SW 1271 (cell line): ENCODE measurements at regions not wholly inside any gene's neighbourhood (a gene's known extent, or its start where the extent isn't known, plus 50 kb on each side); places are given as distances from the start of the nearest gene placed in this dataset.
"Not testable (repeated sequence)": the region's sequence is repeated elsewhere in the genome, so short reads cannot be mapped to it uniquely, and the experiment has no call there.

ENCODE experiments used
- DNase-seq, 2 experiments: peaks; one replicate each; lab custom pipeline; 2025; lab: John Stamatoyannopoulos, UW

DNA sequence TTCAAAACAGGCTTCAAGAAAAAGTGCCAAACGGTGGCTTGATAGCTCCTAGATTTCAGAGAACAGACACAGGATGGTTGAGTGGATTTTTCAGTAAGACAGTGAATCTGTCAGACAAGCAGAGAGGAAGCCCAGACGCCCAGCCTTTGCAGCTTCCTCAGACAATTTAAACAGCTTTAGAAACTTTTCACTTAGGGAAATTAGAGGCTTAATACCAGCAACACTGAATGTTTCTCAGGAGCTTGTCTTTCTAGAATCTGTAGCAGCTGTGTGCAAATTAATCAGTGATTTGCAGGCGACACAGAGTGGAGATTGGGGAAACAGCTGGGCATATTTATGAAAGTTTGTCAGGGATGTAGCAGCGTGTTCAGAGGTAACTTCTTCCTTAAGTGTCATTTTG lies 362.1 kb downstream of the GALC start:
- DNase-seq = no peak

DNA sequence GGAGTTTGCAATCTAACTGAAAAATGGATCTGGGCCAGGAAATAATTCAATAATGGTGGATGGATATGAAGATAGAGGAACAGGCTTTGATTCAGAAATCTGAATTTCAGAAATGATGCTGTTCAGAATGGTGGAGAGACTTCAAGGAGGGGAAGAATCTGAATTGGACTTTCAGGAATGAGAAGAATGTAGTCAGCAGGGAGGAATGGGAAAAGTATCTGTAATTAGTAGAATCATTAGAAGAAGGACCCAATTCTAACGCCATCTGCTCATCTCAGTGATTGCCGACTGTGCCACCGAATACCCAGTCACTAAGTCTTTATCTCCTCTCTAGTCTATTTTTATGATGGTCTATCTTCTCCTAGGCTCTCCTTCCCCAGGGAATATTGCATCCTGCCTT lies 363.2 kb downstream of the GALC start:
- DNase-seq = no peak

DNA sequence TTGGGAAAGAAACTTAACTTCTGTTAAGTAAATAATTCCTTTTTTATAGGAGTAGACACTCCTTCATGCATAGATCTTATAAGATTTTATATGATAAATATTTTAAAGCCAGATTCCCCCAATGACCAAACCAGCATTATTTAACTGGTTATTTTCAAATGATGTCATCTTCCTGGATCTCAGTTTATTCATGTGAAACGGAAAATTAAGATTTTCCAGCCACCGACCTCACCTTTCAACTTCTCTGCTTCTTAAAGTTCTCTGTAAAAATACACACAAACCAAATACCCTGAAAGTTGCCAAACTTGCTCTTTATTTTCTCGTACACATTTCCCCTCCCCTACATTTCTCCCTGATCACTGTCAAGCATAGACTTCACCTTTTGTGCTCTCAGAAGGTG lies 364.2 kb downstream of the GALC start:
- DNase-seq = no peak

DNA sequence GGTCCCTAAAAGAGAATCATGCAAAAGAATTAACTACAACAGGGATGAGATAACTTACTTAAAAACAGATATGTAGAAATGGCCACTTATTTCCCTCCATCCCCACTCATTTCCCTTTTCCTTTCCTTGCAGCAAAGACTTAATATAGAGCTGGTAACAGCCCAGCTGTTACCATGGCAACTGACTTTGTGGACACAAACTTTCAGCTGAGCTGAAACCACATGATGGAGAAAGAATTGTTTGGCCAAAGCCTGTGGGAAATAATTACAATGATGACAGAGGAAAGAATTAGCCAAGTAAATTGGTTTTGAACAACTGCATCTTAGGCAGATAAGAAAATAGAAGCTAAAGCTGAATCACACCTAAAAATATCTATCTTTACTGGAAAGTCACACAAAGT lies 364.9 kb downstream of the GALC start:
- no peak for DNase-seq

DNA sequence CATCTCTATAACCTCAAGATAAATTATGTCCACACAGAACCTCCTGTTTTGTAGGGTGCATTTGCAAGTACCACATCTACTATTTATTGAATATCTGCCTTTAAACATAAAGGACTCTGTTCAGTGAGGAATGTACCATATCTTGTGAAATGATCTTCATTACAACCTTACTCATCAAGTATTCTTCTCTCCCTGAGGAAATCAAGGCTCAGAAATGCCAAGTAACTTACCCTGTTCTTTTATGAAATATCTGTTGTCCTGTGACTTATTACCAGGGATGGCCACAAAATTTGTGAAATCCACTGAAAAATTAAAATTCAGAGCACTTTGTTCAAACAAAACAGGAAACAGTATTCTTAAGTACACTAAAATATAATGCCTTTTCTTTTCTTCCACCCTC lies 366.7 kb downstream of the GALC start:
- DNase-seq = no peak

- no peak for DNase-seq
These were observed 369.4 kb downstream of the GALC start for GRCh38 chr14:87623616-87624015.

DNA sequence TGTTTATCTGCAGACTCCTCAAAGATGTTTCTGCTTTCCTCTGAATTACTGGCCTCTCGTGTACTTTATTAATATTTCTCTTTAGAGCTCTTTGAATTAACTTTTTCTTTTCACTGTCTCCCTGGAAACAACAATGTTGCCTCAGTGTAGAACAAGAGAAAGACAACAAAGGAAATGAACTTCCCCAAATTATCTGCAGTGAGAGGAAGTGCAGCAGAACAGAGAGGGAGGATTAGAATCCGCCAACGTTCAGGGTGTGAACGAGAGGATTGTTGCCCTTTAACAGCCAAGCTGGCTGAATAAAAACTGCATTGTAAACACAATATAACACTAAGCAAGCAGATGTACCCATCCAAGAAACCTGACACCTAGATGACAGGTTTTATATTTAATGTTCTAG lies 375.9 kb downstream of the GALC start:
- no peak for DNase-seq

GRCh38 chr14:87615822-87616679 lies 376.9 kb downstream of the GALC start:
- peak; percentile 1 to 10 for DNase-seq

DNA sequence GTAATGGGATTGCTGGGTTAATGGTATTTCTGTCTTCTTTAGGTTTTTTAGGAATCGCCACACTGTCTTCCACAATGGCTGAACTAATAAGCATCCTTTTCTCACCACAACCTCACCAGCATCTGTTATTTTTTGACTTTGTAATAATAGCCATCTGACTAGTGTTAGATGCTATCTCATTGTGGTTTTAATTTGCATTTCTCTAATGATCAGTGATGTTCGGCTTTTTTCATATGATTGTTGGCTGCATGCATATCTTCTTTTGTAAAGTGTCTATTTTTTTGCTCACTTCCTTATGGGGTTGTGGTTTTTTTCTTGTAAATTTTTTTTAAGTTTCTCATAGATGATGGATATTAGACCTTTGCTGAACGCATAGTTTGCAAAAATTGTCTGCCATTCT lies 377.9 kb downstream of the GALC start:
- DNase-seq = no peak

GRCh38 chr14:87613881-87614280 lies 379.1 kb downstream of the GALC start:
- DNase-seq = no peak

GRCh38 chr14:87607056-87607455 lies 385.9 kb downstream of the GALC start:
- DNase-seq = not testable (repeated sequence)

DNA sequence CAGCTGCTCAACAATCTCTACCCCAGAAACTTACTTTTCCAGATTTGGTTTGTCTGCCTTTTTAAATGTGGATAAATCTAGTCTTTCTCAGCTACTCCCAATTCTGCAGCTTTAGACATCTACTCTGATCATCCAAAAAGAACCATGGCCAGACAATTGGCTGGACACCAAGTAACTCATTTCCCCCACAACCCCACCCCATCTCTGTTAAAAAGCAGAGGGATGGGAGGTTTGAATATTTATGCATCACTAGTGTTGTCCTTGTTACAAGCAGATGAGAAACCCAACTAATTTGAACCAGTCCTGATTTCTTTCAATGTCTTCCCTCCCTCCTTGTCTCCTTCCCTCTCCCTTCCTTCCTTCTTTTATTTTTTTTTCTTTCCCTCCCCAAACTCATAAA lies 391.9 kb downstream of the GALC start:
- no peak for DNase-seq

DNA sequence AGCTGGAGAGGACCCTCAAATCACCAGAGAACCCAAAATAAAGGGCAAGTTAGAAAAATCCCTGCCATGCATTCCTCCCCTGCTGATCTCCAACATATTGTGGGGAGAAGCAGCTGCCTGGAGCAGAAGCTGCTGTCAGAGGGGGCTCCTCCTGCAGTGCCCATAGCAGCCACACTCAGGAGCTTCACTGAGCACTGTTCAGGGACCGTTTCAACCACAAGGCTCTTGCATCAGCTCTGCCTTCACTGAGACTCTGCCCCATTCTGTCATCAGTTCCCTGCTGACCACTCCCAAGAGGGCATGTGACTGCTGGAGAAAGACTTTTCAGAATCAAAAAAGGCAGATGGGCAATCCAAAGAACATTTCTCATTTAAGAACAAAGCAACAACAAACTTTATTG lies 392.7 kb downstream of the GALC start:
- DNase-seq = no peak

GRCh38 chr14:87581298-87581697 lies 411.7 kb downstream of the GALC start:
- no peak for DNase-seq

DNA sequence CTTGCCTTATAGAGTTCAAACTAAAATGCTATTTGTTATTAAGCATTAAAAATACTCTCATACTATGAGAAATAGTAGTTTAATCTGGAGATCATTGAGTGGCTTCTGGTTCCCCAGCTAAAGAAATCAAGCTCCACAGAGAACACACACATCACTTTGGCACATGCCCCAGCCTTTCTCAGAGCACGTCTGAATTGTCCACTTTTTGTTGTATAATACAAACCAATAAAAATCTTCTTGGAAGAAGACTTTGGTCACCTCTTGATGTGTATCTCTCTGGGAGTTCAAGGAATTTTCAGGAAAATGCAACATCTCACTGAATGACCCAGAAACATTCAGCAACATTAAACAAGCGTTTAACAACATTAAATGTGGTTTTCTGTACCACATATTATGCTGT lies 413.9 kb downstream of the GALC start:
- DNase-seq = no peak

GRCh38 chr14:87575378-87575777 lies 417.6 kb downstream of the GALC start:
- DNase-seq = no peak

- no peak for DNase-seq
These were observed 419.4 kb downstream of the GALC start for GRCh38 chr14:87573591-87573990.

GRCh38 chr14:87567618-87568295 lies 425.2 kb downstream of the GALC start:
- DNase-seq = no peak

DNA sequence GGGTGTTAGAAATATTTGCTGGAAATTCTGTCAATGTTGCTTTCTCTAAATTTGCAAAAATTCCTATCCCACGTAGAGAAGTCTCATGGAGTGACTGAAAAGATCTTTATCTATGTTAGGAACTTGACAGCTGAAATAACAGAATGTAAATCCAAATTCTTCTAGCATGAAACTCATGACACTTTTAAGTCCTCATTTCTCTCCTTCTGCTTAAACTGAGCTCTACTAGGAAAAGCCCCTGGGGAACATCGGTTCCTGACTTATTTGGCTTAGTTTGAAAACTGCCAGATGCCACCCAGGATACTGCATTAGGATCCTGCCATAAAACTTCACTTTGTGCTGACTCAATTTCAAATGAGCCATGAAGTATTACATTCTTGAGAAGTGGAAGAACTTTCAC lies 426.0 kb downstream of the GALC start:
- DNase-seq = no peak

GRCh38 chr14:87547536-87547935 lies 445.4 kb downstream of the GALC start:
- no peak for DNase-seq

DNA sequence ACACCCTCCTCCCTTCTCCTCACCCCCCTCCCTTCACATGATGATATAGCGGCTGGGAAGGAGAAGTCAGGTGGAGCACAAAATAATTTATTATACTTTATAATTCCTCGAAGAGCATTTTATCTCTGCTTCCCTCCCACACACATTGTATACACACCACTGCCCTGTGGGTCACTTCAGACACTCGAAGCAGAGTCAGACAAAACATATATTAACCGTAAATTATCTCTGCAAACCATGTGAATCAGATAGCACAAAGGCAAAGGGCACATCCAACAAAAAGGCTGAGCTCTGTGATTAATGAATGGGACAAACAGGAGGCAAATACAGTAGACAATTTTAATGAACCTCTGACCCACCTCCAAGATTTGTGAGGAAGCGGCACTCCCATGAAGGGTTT lies 450.7 kb downstream of the GALC start:
- DNase-seq = no peak

DNA sequence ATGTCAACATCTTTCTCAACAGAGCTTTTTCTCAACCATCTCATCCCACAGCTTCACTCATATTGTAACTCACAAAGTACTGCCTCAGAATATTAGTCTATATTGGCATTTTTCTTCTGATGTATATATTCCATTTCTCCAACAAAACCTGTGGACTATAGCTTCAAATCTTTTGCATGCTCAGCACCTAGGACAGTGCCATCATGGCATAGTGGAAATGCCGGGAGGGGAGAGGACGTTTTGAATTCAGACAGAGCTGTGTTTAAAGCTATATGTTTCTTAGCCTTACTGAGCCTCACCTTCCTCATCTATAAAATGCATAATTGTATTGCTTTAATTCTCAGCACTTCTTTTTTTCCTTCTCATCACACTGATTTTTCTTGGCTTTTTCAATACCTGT lies 452.6 kb downstream of the GALC start:
- DNase-seq = no peak

- no peak for DNase-seq
These were observed 463.9 kb downstream of the GALC start for GRCh38 chr14:87529081-87529480.

DNA sequence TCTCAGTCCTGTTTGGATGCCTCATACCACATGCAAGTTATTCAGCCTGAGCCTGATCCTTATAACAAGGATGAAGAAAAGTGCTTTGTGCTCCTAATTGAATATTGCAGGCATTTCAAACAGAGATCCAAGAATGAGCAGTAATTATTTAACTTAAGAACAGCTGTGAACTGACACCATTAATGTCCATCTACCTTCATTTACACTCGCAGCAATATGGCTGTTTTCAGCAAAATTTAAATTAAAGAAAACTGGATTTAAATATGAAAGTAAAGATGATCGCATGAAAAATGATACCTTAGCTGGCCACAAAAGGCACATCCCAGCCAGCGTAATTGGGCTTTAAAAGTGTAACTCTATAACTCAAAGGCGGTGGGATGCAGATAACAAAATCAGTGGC lies 466.3 kb downstream of the GALC start:
- no peak for DNase-seq
